ENCODE measurements at regions not wholly inside any gene's neighbourhood (a gene's known extent, or its start where the extent isn't known, plus 50 kb on each side); places are given as distances from the start of the nearest gene placed in this dataset.

DNA sequence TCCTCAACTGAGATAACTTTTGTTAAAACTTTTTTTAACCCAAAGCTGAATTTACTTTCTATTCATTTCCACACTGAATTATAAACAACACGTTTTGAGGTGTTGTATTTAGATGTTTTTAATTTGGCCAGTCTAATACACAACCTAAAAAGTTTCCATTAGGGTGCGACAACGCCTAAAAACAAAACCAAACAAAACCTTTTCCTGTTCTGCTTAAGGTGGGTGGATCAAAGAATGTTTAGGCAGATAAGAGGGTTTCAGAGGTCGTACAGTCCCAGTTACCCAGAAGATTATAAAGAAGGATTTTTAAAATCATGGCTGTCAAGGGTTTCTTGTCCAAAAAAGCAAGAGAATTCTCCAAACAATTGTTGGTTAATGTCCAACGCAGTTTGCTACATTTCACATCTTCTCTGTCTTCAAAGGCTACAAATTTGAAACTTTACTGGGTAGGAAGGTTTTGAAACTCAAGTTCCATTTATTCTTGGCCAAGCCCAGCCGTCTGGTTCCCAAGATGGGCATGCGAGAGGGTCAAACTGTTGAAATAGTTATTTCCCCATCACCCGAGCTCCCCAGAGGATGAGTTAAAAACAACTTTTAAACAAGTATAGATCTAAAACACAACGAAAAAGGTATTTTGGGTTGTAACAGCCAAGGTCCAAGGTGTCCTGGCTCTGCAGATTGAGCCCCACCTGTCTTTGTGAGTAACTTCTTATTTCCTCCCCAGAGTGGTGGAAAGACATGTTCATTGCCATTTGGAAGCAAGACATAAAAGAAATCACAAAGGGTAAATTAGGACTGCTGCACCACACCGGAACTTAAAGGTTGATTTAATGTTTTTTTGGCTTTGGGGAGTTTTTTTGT is 122.8 kb upstream of the MAP3K1 start:
- no peaks in the 10 kb centered on the region for H3K4me1 ChIP-seq (ENCODE audit: control insufficient read depth, insufficient read depth, low read length)
- no peaks in the 10 kb centered on the region for H3K9me3 ChIP-seq (ENCODE audit: control insufficient read depth, low read length)
- H3K36me3 ChIP-seq (ENCODE audit: control insufficient read depth, insufficient read depth, low read length) = no peaks in the 10 kb centered on the region
- WGBS, 2 experiments = 90 to 93% methylated on average over 7 to 10 of the region's 10 CpGs
- H3K27ac ChIP-seq (ENCODE audit: insufficient read depth, low read depth, low read length, poor library complexity, severe bottlenecking) = no peak overlapping the region
- no peak overlapping the region for H3K4me3 ChIP-seq (ENCODE audit: insufficient read depth, low read depth, low read length)
- no peaks in the 10 kb centered on the region for H3K27me3 ChIP-seq (ENCODE audit: control insufficient read depth, insufficient read depth, low read length, poor library complexity, severe bottlenecking)

DNA sequence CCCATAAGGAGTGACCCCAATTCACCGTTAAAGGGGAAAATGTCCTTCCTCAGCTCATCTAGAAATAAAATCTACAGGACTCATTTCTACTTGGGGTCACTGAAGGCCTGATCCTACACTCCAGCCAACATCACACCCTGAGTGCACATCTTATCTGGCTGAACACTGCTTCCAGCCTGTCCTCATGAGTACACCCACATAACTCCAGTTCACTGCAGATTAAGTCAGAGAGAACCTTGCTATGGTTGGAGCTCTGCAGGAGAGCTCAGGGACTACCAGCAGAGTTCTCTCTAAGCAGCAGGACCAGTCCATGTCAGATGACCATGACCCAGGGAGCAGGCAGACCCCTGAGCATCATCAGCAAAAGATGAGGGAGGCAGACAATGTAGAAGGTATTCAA is 126.9 kb upstream of the MAP3K1 start:
- no peaks in the 10 kb centered on the region for H3K4me1 ChIP-seq (ENCODE audit: control insufficient read depth, insufficient read depth, low read length)
- 94% methylated on average over 1 of the region's 1 CpG for WGBS, 2 experiments
- H3K36me3 ChIP-seq (ENCODE audit: control insufficient read depth, insufficient read depth, low read length) = no peaks in the 10 kb centered on the region
- H3K27me3 ChIP-seq (ENCODE audit: control insufficient read depth, insufficient read depth, low read length, poor library complexity, severe bottlenecking) = no peaks in the 10 kb centered on the region
- H3K9me3 ChIP-seq (ENCODE audit: control insufficient read depth, low read length) = no peaks in the 10 kb centered on the region
- no peak overlapping the region for H3K27ac ChIP-seq (ENCODE audit: insufficient read depth, low read depth, low read length, poor library complexity, severe bottlenecking)
- no peak overlapping the region for H3K4me3 ChIP-seq (ENCODE audit: insufficient read depth, low read depth, low read length)

DNA sequence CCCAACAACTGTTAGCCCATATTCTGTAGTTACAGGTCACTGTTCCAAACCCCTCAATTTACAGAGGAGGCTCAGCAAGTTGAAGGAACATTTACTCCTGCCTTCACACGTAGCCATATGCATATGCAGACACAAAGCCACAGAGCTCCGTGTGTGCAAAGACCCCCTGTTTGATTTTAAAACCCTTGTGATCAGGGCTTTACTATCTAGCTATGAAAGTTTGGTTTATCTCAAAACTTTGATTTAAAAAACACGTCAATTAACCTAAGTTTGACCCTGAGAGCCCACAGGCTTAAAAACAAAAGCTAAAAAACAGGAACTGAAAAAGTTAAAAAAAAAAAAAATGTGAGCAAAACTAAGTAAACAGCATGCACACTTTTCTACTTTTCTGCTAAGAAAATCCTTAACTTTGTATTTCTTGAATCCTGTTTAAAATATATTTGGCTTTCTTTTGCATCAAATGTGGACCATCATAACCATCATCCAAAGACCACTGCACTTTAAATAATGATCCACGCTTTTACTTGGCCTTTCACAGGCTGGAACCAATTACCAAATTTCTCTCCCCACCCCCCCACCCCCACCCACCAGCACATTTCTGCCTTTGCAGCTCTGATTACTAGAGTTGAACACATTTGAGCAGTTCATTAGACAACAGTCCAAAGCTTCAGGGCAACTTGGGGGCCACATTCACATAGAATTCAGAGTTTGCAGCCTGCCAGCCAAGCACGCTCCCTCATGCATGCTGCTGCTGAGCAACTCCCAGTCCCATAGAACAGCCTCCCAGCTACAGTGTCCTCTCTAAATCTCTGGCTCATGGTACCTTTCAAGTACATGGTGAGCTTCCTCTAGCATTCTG is 128.8 kb upstream of the MAP3K1 start:
- Histone ChIP-seq H3K4me3 (ENCODE audit: insufficient read depth, low read depth, low read length) (no peak overlapping the region), H3K27ac (ENCODE audit: insufficient read depth, low read depth, low read length, poor library complexity, severe bottlenecking) (no peak overlapping the region), H3K9me3 (ENCODE audit: control insufficient read depth, low read length) (no peaks in the 10 kb centered on the region), H3K4me1 (ENCODE audit: control insufficient read depth, insufficient read depth, low read length) (no peaks in the 10 kb centered on the region), H3K27me3 (ENCODE audit: control insufficient read depth, insufficient read depth, low read length, poor library complexity, severe bottlenecking) (no peaks in the 10 kb centered on the region), H3K36me3 (ENCODE audit: control insufficient read depth, insufficient read depth, low read length) (no peaks in the 10 kb centered on the region)
- 67 to 71% methylated on average over 5 of the region's 5 CpGs for WGBS, 2 experiments

DNA sequence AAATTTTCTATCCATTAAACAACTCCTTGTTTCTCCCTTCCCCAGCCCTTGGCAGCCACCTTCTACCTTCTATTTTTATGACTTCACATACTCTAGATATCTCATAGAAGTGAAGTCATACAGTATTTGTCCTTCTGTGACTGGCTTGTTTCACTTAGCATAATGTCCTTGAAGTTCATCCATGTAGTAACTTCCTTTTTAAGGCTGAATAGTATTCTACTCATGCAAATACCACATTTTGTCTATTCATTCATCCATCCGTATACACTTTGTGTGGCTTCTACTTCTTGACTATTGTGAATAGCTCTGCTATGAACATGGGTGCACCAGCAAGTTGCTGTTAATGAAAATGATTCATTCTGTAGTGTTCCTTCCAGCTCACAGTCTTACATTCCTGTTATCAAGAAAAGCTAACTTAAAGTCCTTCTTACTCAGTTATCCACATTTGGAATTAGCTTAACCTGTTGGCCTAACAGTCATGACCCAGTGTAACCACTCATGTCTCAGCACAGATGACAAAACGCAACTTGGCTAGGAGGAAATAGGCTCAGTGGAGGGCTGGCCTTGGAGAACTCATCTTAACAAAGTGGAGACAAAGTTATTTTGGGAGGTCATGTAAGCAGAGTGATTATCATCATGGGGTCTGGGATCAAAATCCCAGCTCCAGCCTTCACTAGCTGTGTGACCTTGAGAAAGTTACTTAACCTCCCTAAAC is 129.7 kb upstream of the MAP3K1 start:
- no peak overlapping the region for H3K4me3 ChIP-seq (ENCODE audit: insufficient read depth, low read depth, low read length)
- WGBS, 2 experiments = 96 to 97% methylated on average over 2 of the region's 2 CpGs
- no peaks in the 10 kb centered on the region for H3K27me3 ChIP-seq (ENCODE audit: control insufficient read depth, insufficient read depth, low read length, poor library complexity, severe bottlenecking)
- H3K27ac ChIP-seq (ENCODE audit: insufficient read depth, low read depth, low read length, poor library complexity, severe bottlenecking) = no peak overlapping the region
- H3K9me3 ChIP-seq (ENCODE audit: control insufficient read depth, low read length) = no peaks in the 10 kb centered on the region
- no peaks in the 10 kb centered on the region for H3K4me1 ChIP-seq (ENCODE audit: control insufficient read depth, insufficient read depth, low read length)
- no peaks in the 10 kb centered on the region for H3K36me3 ChIP-seq (ENCODE audit: control insufficient read depth, insufficient read depth, low read length)

DNA sequence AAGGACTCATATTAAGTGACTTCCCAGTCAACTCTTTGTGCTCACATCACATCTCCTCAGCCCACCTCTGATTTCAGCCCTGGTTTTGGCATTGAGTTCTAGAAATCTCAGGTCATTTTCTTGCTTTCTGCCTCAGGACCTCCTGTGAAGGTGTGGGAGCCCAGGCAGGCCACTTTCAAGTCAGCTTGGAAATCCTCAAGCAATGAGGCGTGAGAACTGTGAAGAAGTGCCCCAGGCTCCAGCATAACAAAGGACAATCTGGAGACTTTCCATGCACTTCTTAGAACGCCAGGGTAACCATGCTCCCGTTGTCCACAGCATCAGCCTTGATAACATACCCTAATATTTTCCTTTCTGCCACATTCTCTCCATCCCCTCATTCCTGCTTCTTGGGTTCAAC is 131.2 kb upstream of the MAP3K1 start:
- Histone ChIP-seq H3K27me3 (ENCODE audit: control insufficient read depth, insufficient read depth, low read length, poor library complexity, severe bottlenecking) (no peaks in the 10 kb centered on the region), H3K4me3 (ENCODE audit: insufficient read depth, low read depth, low read length) (no peak overlapping the region)
- WGBS, 2 experiments = 77 to 84% methylated on average over 3 of the region's 3 CpGs

DNA sequence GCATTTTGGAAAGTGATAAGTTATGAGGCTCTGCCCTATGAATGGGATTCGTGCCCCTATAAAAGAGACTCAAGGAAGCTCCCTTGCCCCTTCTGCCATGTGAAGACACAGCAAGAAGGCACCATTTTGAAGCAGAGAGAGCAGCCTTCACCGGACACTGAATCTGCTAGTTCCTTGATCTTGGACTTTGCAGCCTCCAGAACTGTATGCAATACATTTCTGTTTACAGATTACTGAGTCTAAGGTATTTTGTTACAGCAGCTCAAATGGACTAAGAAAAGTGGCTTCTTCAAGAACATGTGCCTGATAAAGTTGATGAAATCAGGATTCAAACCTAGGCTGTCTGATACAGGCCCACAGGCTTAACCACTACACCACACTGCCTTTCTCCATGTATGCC is 131.6 kb upstream of the MAP3K1 start:
- no peaks in the 10 kb centered on the region for H3K9me3 ChIP-seq (ENCODE audit: control insufficient read depth, low read length)
- H3K27me3 ChIP-seq (ENCODE audit: control insufficient read depth, insufficient read depth, low read length, poor library complexity, severe bottlenecking) = no peaks in the 10 kb centered on the region
- 88 to 97% methylated on average over 2 of the region's 2 CpGs for WGBS, 2 experiments
- no peaks in the 10 kb centered on the region for H3K36me3 ChIP-seq (ENCODE audit: control insufficient read depth, insufficient read depth, low read length)
- H3K4me3 ChIP-seq (ENCODE audit: insufficient read depth, low read depth, low read length) = no peak overlapping the region
- no peak overlapping the region for H3K27ac ChIP-seq (ENCODE audit: insufficient read depth, low read depth, low read length, poor library complexity, severe bottlenecking)
- no peaks in the 10 kb centered on the region for H3K4me1 ChIP-seq (ENCODE audit: control insufficient read depth, insufficient read depth, low read length)

More for the DNA sequence above, 131.2 kb upstream of the MAP3K1 start:
- H3K27ac ChIP-seq (ENCODE audit: insufficient read depth, low read depth, low read length, poor library complexity, severe bottlenecking) = no peak overlapping the region
- H3K4me1 ChIP-seq (ENCODE audit: control insufficient read depth, insufficient read depth, low read length) = no peaks in the 10 kb centered on the region
- H3K9me3 ChIP-seq (ENCODE audit: control insufficient read depth, low read length) = no peaks in the 10 kb centered on the region
- no peaks in the 10 kb centered on the region for H3K36me3 ChIP-seq (ENCODE audit: control insufficient read depth, insufficient read depth, low read length)

DNA sequence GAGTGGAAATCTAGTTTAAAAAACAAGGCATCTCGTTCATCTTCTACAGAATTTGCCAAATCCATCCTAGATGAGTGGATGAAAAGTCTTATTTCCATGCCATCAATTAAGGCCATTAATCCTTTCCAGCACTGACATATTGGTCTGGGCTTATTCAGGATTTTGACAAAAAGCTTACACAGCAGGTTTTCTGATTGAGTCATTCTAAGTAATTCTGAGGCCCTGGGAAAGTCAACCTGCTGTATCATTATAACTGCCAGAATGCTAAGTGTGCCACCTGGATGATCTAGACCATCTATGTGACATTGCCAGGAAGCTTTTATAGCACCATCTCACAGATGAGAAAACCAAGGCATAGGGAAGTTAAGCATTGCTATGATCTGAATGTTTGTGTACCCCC is 132.1 kb upstream of the MAP3K1 start:
- Histone ChIP-seq H3K36me3 (ENCODE audit: control insufficient read depth, insufficient read depth, low read length) (no peaks in the 10 kb centered on the region), H3K9me3 (ENCODE audit: control insufficient read depth, low read length) (no peaks in the 10 kb centered on the region), H3K27me3 (ENCODE audit: control insufficient read depth, insufficient read depth, low read length, poor library complexity, severe bottlenecking) (no peaks in the 10 kb centered on the region), H3K27ac (ENCODE audit: insufficient read depth, low read depth, low read length, poor library complexity, severe bottlenecking) (no peak overlapping the region), H3K4me1 (ENCODE audit: control insufficient read depth, insufficient read depth, low read length) (no peaks in the 10 kb centered on the region), H3K4me3 (ENCODE audit: insufficient read depth, low read depth, low read length) (no peak overlapping the region)
- 88 to 100% methylated on average over 1 of the region's 1 CpG for WGBS, 2 experiments

DNA sequence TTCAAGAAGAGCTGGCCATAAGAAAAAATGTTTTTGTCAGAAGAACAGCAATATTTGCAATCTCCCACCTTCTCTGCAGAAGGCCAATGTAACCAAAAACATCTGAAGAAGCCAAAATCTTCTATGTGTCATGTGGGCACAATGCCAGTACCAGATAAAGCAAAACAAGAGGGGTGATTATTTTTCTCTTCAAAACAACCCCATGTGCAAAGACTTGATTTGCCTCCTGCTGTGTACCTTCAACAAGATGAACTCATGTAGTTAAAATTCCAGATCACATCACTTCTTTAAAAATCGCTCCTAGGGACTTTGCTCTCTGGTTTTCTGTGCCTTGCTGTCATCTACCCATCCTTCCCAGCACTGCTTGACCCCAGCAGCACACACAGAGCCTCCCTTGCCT is 134.0 kb upstream of the MAP3K1 start:
- H3K4me1 ChIP-seq (ENCODE audit: control insufficient read depth, insufficient read depth, low read length) = no peaks in the 10 kb centered on the region
- no peak overlapping the region for H3K4me3 ChIP-seq (ENCODE audit: insufficient read depth, low read depth, low read length)
- no peaks in the 10 kb centered on the region for H3K9me3 ChIP-seq (ENCODE audit: control insufficient read depth, low read length)
- no peaks in the 10 kb centered on the region for H3K36me3 ChIP-seq (ENCODE audit: control insufficient read depth, insufficient read depth, low read length)
- WGBS, 2 experiments = 86 to 87% methylated on average over 1 of the region's 1 CpG
- H3K27me3 ChIP-seq (ENCODE audit: control insufficient read depth, insufficient read depth, low read length, poor library complexity, severe bottlenecking) = no peaks in the 10 kb centered on the region
- no peak overlapping the region for H3K27ac ChIP-seq (ENCODE audit: insufficient read depth, low read depth, low read length, poor library complexity, severe bottlenecking)

DNA sequence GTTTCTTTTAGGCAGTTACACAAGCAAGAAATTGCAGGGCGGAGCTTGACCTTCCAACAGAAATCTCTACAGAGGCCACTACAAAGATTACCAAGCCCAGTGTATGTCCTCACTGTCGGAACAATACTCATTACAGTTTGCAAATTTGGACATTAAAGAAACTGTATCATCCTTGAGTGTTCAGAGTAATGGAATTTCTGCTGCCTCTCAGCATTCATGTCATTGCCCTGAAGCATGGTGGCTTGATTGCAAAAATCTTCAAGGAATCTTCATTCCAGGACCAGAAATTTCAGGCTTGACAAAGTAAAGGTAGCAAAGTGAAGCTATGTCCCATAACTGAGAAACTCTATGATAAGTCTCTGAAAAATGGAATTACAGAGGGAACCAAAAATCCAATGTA is 134.6 kb upstream of the MAP3K1 start:
- Histone ChIP-seq H3K4me3 (ENCODE audit: insufficient read depth, low read depth, low read length) (no peak overlapping the region), H3K27me3 (ENCODE audit: control insufficient read depth, insufficient read depth, low read length, poor library complexity, severe bottlenecking) (no peaks in the 10 kb centered on the region), H3K27ac (ENCODE audit: insufficient read depth, low read depth, low read length, poor library complexity, severe bottlenecking) (no peak overlapping the region), H3K4me1 (ENCODE audit: control insufficient read depth, insufficient read depth, low read length) (no peaks in the 10 kb centered on the region), H3K9me3 (ENCODE audit: control insufficient read depth, low read length) (no peaks in the 10 kb centered on the region), H3K36me3 (ENCODE audit: control insufficient read depth, insufficient read depth, low read length) (no peaks in the 10 kb centered on the region)
- 94 to 100% methylated on average over 2 of the region's 2 CpGs for WGBS, 2 experiments

Data from ectodermal cell (in vitro differentiated cells).